GM10266 (cell line): ENCODE measurements at regions not wholly inside any gene's neighbourhood (a gene's known extent, or its start where the extent isn't known, plus 50 kb on each side); places are given as distances from the start of the nearest gene placed in this dataset.
"Not testable (repeated sequence)": the region's sequence is repeated elsewhere in the genome, so short reads cannot be mapped to it uniquely, and the experiment has no call there.

Source experiments
- DNase-seq: peaks from one replicate; pipeline ENCODE4 v3.0.0; 2012; ENCODE audit errors: extremely low spot score
- TF ChIP-seq, protein P1 (sequence below): IDR thresholded peaks from 2 replicates; pipeline ENCODE4 v1.5.1; 2012; ENCODE audit warnings: mild to moderate bottlenecking, low read depth; ENCODE audit not compliant: control insufficient read depth, insufficient read depth; ENCODE audit errors: missing control alignments

GRCh38 chr4:153890761-153891160 lies 101.9 kb upstream of the SFRP2 start:
- TF ChIP-seq, protein P1, sequence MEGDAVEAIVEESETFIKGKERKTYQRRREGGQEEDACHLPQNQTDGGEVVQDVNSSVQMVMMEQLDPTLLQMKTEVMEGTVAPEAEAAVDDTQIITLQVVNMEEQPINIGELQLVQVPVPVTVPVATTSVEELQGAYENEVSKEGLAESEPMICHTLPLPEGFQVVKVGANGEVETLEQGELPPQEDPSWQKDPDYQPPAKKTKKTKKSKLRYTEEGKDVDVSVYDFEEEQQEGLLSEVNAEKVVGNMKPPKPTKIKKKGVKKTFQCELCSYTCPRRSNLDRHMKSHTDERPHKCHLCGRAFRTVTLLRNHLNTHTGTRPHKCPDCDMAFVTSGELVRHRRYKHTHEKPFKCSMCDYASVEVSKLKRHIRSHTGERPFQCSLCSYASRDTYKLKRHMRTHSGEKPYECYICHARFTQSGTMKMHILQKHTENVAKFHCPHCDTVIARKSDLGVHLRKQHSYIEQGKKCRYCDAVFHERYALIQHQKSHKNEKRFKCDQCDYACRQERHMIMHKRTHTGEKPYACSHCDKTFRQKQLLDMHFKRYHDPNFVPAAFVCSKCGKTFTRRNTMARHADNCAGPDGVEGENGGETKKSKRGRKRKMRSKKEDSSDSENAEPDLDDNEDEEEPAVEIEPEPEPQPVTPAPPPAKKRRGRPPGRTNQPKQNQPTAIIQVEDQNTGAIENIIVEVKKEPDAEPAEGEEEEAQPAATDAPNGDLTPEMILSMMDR = no peak
- no peak for DNase-seq

- TF ChIP-seq, protein P1 = no peak
- no peak for DNase-seq
Observed at GRCh38 chr4:153887217-153887616, 98.3 kb upstream of the SFRP2 start.

- DNase-seq = no peak
- TF ChIP-seq, protein P1 = no peak
Observed at GRCh38 chr4:153884325-153884724, 95.4 kb upstream of the SFRP2 start.

GRCh38 chr4:153880983-153881382 lies 92.1 kb upstream of the SFRP2 start:
- DNase-seq = no peak
- TF ChIP-seq, protein P1 = no peak

DNA sequence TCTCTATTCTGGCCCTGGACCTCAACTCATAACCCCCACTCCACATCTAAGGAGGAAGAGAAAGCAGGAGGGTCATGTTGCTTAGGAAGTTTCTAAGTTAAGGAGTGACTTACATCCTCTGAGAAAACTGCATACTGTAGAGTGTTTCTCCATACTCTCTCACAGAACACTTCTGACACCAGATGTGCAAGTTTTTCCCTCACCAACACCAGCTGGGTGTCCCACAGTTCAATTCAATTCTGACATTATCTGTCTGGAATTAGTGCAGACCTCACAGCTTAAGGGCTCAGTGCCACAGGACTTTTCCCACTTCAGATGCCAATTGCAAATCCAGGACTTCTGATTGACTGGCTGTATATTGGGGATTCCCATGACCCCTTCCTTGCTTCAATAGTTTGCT lies 89.0 kb upstream of the SFRP2 start:
- TF ChIP-seq, protein P1 = no peak
- no peak for DNase-seq

GRCh38 chr4:153873741-153874140 lies 84.9 kb upstream of the SFRP2 start:
- DNase-seq = no peak
- TF ChIP-seq, protein P1 = no peak

DNA sequence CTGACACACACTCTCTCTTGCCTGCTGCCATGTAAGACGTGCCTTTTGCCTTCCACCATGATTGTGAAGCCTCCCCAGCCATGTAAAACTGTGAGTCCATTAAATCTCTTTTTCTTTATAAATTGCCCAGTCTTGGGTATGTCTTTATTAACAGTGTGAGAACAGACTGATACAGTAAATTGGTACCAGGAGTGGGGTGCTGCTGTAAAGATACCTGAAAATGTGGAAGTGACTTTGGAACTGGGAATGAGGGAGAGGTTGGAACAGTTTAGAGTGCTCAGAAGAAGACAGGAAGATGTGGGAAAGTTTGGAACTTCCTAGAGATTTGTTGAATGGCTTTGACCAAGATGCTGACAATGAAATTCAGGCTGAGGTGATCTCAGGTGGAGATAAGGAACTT lies 77.9 kb upstream of the SFRP2 start:
- not testable (repeated sequence) for DNase-seq

DNA sequence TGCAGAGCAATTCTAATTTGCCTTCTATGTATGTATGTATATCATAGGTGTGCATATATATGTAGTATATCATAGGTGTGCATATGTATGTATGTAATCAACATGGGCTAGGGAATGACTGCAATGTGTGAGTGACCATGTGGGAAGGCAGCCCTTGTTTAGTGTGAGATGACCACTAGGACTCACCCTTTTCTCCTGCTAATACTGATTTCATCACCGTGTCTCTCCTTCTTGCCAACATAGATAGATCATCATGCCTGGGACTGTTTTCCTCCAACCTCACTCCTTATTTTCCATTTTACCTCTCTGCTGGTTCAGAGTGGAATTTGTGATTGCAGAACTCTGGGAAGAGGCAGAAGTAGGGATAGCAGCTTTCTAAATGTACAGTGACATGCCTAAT lies 63.6 kb upstream of the SFRP2 start:
- TF ChIP-seq, protein P1 = no peak
- no peak for DNase-seq
